H1 (cell line): ENCODE measurements at regions not wholly inside any gene's neighbourhood (a gene's known extent, or its start where the extent isn't known, plus 50 kb on each side); places are given as distances from the start of the nearest gene placed in this dataset.

Source experiments
- CTCF ChIA-PET: fragments of 300-600 bp; sonication (Branson Sonifier 250); formaldehyde crosslinking; loops from one replicate; lab custom pipeline; 2021; ENCODE audit not compliant: partially characterized antibody; lab: Charles Lee
- POLR2A ChIA-PET: fragments of 300-600 bp; sonication (Branson Sonifier 250); formaldehyde crosslinking; loops from one replicate; lab custom pipeline; 2021; ENCODE audit warnings: inconsistent platforms; ENCODE audit not compliant: partially characterized antibody; lab: Charles Lee
- DNase-seq, 2 experiments: peaks; one replicate each; pipeline versions ENCODE4 v3.0.0 to v3.0.0-alpha.2; 2010 to 2022; ENCODE audit warnings: low spot score in 2 of 2, low read depth in 1 of 2, mixed read lengths in 1 of 2
- FAIRE-seq: peaks from 2 replicates; lab custom pipeline; 2011; peaks lifted over from hg19 to GRCh38; lab: Jason Lieb, UNC
- H2AFZ ChIP-seq: 2 replicates; pipeline ENCODE4 v1.8.1; 2012; ENCODE audit warnings: low read length, inconsistent platforms
- H2AK5ac ChIP-seq: 2 replicates; pipeline ENCODE4 v1.6.1; 2013; ENCODE audit warnings: low read depth, low read length
- H2BK120ac ChIP-seq: replicated peaks from 2 replicates; pipeline ENCODE3; 2013; ENCODE audit warnings: low read depth, low read length, inconsistent platforms
- H2BK12ac ChIP-seq: 2 replicates; pipeline ENCODE4 v1.6.1; 2013; ENCODE audit warnings: low read depth, low read length
- H2BK15ac ChIP-seq: 2 replicates; pipeline ENCODE4 v1.6.1; 2013; ENCODE audit warnings: low read length
- H2BK20ac ChIP-seq: 2 replicates; pipeline ENCODE4 v1.6.1; 2013; ENCODE audit warnings: low read length
- H2BK5ac ChIP-seq: 2 replicates; pipeline ENCODE4 v1.6.1; 2013; ENCODE audit warnings: low read depth, low read length
- H3K14ac ChIP-seq: 2 replicates; pipeline ENCODE4 v1.6.1; 2013; ENCODE audit warnings: inconsistent platforms; ENCODE audit not compliant: insufficient read length
- H3K18ac ChIP-seq: 2 replicates; pipeline ENCODE4 v1.6.1; 2013; ENCODE audit warnings: low read length; ENCODE audit errors: extremely low read depth
- H3K23ac ChIP-seq: 2 replicates; pipeline ENCODE4 v1.6.1; 2013; ENCODE audit warnings: inconsistent platforms; ENCODE audit not compliant: insufficient read length
- H3K23me2 ChIP-seq: 2 replicates; pipeline ENCODE4 v1.6.1; 2013; ENCODE audit warnings: low read depth, low read length
- H3K27ac ChIP-seq: 2 replicates; pipeline ENCODE4 v1.6.1; 2011; ENCODE audit warnings: low read depth, low read length, inconsistent platforms
- H3K27me3 ChIP-seq, 4 experiments: replicated peaks in 1 of 4; 1 replicate in 1 of 4; 2 replicates in 3 of 4; pipeline versions ENCODE4 v1.6.1 to v1.8.1; 2011 to 2013; ENCODE audit warnings: low read length in 3 of 4, mild to moderate bottlenecking in 3 of 4, inconsistent platforms in 2 of 4, mixed read lengths in 2 of 4, moderate library complexity in 1 of 4; ENCODE audit not compliant: control insufficient read depth in 3 of 4, insufficient read depth in 3 of 4; ENCODE audit errors: extremely low read depth in 1 of 4
- H3K36me3 ChIP-seq, 4 experiments: 2 replicates each; pipeline versions ENCODE4 v1.6.1 to v1.8.1; 2011 to 2013; ENCODE audit warnings: mild to moderate bottlenecking in 4 of 4, low read length in 3 of 4, moderate library complexity in 2 of 4, control low read depth in 1 of 4, inconsistent platforms in 1 of 4; ENCODE audit not compliant: insufficient read depth in 4 of 4, control insufficient read depth in 2 of 4
- H3K4ac ChIP-seq: replicated peaks from 2 replicates; pipeline ENCODE3; 2013; ENCODE audit warnings: low read length, low read depth, mixed read lengths, inconsistent platforms; ENCODE audit not compliant: insufficient read length
- H3K4me1 ChIP-seq, 4 experiments: replicated peaks in 1 of 4; 1 replicate in 1 of 4; 2 replicates in 3 of 4; pipeline versions ENCODE4 v1.6.1 to v1.8.1; 2011 to 2013; ENCODE audit warnings: low read length in 3 of 4, inconsistent platforms in 2 of 4, mixed read lengths in 1 of 4; ENCODE audit not compliant: insufficient read depth in 4 of 4, control insufficient read depth in 3 of 4
- H3K4me2 ChIP-seq, 2 experiments: 2 replicates each; pipeline versions ENCODE4 v1.6.1 to v1.8.1; 2011 to 2013; ENCODE audit warnings: low read depth in 2 of 2, low read length in 2 of 2, control low read depth in 1 of 2, inconsistent platforms in 1 of 2, mild to moderate bottlenecking in 1 of 2; ENCODE audit not compliant: insufficient read depth in 1 of 2
- H3K4me3 ChIP-seq, 4 experiments: fragments of 200-600, 300-600 bp in 1 of 4; sonication (generic), shearing (Covaris generic), sonication (Bioruptor Twin) in 1 of 4; 2 replicates each; pipeline versions ENCODE4 v1.5.1 to v1.8.1; 2011 to 2016; ENCODE audit warnings: low read length in 4 of 4, low read depth in 3 of 4, control low read depth in 2 of 4, inconsistent platforms in 2 of 4, mild to moderate bottlenecking in 2 of 4, mixed read lengths in 1 of 4, moderate library complexity in 1 of 4; ENCODE audit not compliant: insufficient read depth in 2 of 4; ENCODE audit errors: extremely low read depth in 1 of 4
- H3K56ac ChIP-seq: replicated peaks from 2 replicates; pipeline ENCODE3; 2013; ENCODE audit warnings: low read depth, mild to moderate bottlenecking, mixed read lengths, low read length, inconsistent platforms; ENCODE audit not compliant: insufficient read length
- H3K79me1 ChIP-seq: 2 replicates; pipeline ENCODE4 v1.6.1; 2013; ENCODE audit warnings: low read depth, low read length, control low read depth
- H3K79me2 ChIP-seq, 2 experiments: 2 replicates each; pipeline versions ENCODE4 v1.6.1 to v1.8.1; 2012 to 2013; ENCODE audit warnings: low read length in 2 of 2, mild to moderate bottlenecking in 2 of 2, inconsistent platforms in 1 of 2; ENCODE audit not compliant: insufficient read depth in 2 of 2, control insufficient read depth in 1 of 2
- H3K9ac ChIP-seq, 4 experiments: replicated peaks in 1 of 4; 1 replicate in 1 of 4; 2 replicates in 3 of 4; pipeline versions ENCODE4 v1.6.1 to v1.8.1; 2011 to 2013; ENCODE audit warnings: low read depth in 3 of 4, low read length in 3 of 4, control low read depth in 2 of 4, mild to moderate bottlenecking in 2 of 4, moderate library complexity in 2 of 4, inconsistent platforms in 1 of 4; ENCODE audit errors: extremely low read depth in 1 of 4
- H3K9me3 ChIP-seq, 2 experiments: 2 replicates each; pipeline versions ENCODE4 v1.6.1 to v1.8.1; 2012 to 2013; ENCODE audit warnings: mild to moderate bottlenecking in 2 of 2, moderate library complexity in 2 of 2, control low read depth in 1 of 2, inconsistent platforms in 1 of 2, low read depth in 1 of 2, low read length in 1 of 2, mixed read lengths in 1 of 2; ENCODE audit not compliant: insufficient read depth in 2 of 2
- H4K20me1 ChIP-seq, 2 experiments: replicated peaks in 1 of 2; 2 replicates each; pipeline versions ENCODE3 to v1.8.1; 2011 to 2013; ENCODE audit warnings: inconsistent platforms in 2 of 2, low read length in 2 of 2, mild to moderate bottlenecking in 1 of 2; ENCODE audit not compliant: insufficient read depth in 2 of 2, control insufficient read depth in 1 of 2
- H4K5ac ChIP-seq: 2 replicates; pipeline ENCODE4 v1.6.1; 2013; ENCODE audit warnings: low read length, low read depth, mixed read lengths, inconsistent platforms; ENCODE audit not compliant: insufficient read length
- H4K8ac ChIP-seq: 2 replicates; pipeline ENCODE4 v1.8.0; 2013; ENCODE audit warnings: mild to moderate bottlenecking, moderate library complexity, low read length, inconsistent platforms; ENCODE audit not compliant: insufficient read depth; ENCODE audit errors: extremely low read depth
- H4K91ac ChIP-seq: replicated peaks from 2 replicates; pipeline ENCODE3; 2013; ENCODE audit warnings: low read length, mixed read lengths, inconsistent platforms; ENCODE audit not compliant: insufficient read length
- ASH2L ChIP-seq: fragments of 200-600, 300-600 bp; sonication (generic); IDR thresholded peaks from one replicate; pipeline ENCODE4 v1.7.1; 2017; ENCODE audit warnings: low read length
- CHD1 ChIP-seq: IDR thresholded peaks from 2 replicates; pipeline ENCODE4 v1.6.1; 2012; ENCODE audit warnings: low read depth, low read length, improper control_type of control experiment
- KDM5A ChIP-seq: fragments of 200-600 bp; IDR thresholded peaks from 2 replicates; pipeline ENCODE4 v1.7.1; 2012; ENCODE audit warnings: mild to moderate bottlenecking, low read length, inconsistent platforms, mixed read lengths
- RFX5 ChIP-seq: IDR thresholded peaks from 2 replicates; pipeline ENCODE4 v1.6.1; 2011; ENCODE audit warnings: low read depth, low read length, improper control_type of control experiment, borderline replicate concordance
- WGBS, 2 experiments: shearing (Covaris generic) in 1 of 2; methylation state at CpG; one replicate each; pipeline versions ENCODE4 v1.1.6 to v1.1.7; 2013 to 2015; ENCODE audit warnings: low lambda C conversion rate in 2 of 2, mixed read lengths in 2 of 2, inconsistent platforms in 1 of 2, low coverage in 1 of 2, missing lambda C conversion rate in 1 of 2; ENCODE audit not compliant: insufficient replicate concordance in 2 of 2, insufficient coverage in 1 of 2, insufficient read length in 1 of 2; ENCODE audit errors: extremely low coverage in 1 of 2, missing lambda C conversion rate in 1 of 2; 5-methylcytosine and 5-hydroxymethylcytosine counted together

DNA sequence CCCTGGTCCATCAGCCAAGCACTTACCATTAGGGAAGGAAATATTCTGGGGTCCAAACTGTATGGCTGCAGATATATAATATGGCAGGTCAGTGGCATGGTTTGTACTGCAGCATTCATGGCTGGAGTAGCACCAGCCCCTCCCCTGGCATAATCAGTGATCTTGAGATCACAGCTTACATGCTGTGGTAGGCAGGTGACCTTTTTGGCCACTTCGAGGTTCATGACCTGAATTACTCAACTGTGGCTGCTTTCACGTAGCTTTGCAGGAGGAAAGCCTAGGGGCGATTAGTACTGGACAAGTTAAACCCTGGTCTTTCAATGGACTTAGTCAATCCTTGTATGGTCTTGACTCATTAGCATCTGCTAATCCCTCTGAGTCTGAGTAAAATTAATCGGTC is 169.8 kb downstream of the SPRY2 start:
- H4K91ac ChIP-seq, result no peak overlapping the region
- no peaks in the 10 kb centered on the region for H3K79me1 ChIP-seq
- WGBS, 2 experiments, result 93% methylated on average over 4 of the region's 4 CpGs; no CpG with 5 or more reads in 1 of the 2 experiments
- no peak overlapping the region for H3K4ac ChIP-seq
- H4K20me1 ChIP-seq, result no peaks in the 10 kb centered on the region
- H3K9ac ChIP-seq, result no peak overlapping the region
- no peak overlapping the region for H4K8ac ChIP-seq
- H4K5ac ChIP-seq, result no peak overlapping the region
- no peaks in the 10 kb centered on the region; the same call in 1 of the 2 replicates for H3K23me2 ChIP-seq
- H3K9me3 ChIP-seq, result no peaks in the 10 kb centered on the region
- no peak overlapping the region for H2BK20ac ChIP-seq
- H3K56ac ChIP-seq, result no peak overlapping the region
- no peak overlapping the region for H2AFZ ChIP-seq
- H2BK5ac ChIP-seq, result no peak overlapping the region
- H2AK5ac ChIP-seq, result no peak overlapping the region
- H2BK12ac ChIP-seq, result no peak overlapping the region
- H3K14ac ChIP-seq, result no peak overlapping the region
- no peak overlapping the region for H3K18ac ChIP-seq
- TF ChIP-seq RFX5, result no peak
- TF ChIP-seq CHD1, result no peak
- no peak for TF ChIP-seq KDM5A
- no peak for TF ChIP-seq ASH2L
- TF ChIP-seq, all 59 proteins: peak for 0
- CTCF ChIA-PET, result interaction anchor here (0.6 kb wide), 1 partner anchor 198 kb away, joined by 3 read pairs; no protein-coding TSS in a partner anchor
- Histone ChIP-seq H3K27ac (no peak overlapping the region), H3K27me3 (no peaks in the 10 kb centered on the region), H3K4me1 (no peaks in the 10 kb centered on the region), H3K4me2 (no peak overlapping the region), H3K36me3 (no peaks in the 10 kb centered on the region), H2BK15ac (no peak overlapping the region), H2BK120ac (no peak overlapping the region), H3K4me3 (no peak overlapping the region), H3K79me2 (no peaks in the 10 kb centered on the region), H3K23ac (no peak overlapping the region)
- DNase-seq (no peak), FAIRE-seq (no peak)
- POLR2A ChIA-PET, result no interaction called here
